Cardiac fibroblast (primary cell): ENCODE measurements at regions not wholly inside any gene's neighbourhood (a gene's known extent, or its start where the extent isn't known, plus 50 kb on each side); places are given as distances from the start of the nearest gene placed in this dataset.

Source experiments
- DNase-seq, 2 donors: peaks; one replicate each; pipeline versions ENCODE4 v3.0.0 to v3.0.0-alpha.2; 2010; ENCODE audit warnings: low read depth in 2 of 2
- H3K4me3 ChIP-seq, 2 donors: replicated peaks in 1 of 2; 1 replicate in 1 of 2; 2 replicates in 1 of 2; pipeline ENCODE4 v1.5.1; 2011; ENCODE audit warnings: low read depth in 2 of 2, low read length in 2 of 2, mild to moderate bottlenecking in 2 of 2, moderate library complexity in 1 of 2
- CTCF ChIP-seq: IDR thresholded peaks from one replicate; pipeline ENCODE4 v1.5.1; 2011; ENCODE audit warnings: low read depth, mild to moderate bottlenecking, low read length, inconsistent platforms

GRCh38 chr15:46921891-46922290 lies 795.4 kb upstream of the SEMA6D start:
- TF ChIP-seq CTCF: no peak
- H3K4me3 ChIP-seq: no peak overlapping the region
- DNase-seq: no peak

- H3K4me3 ChIP-seq: no peak overlapping the region
- TF ChIP-seq CTCF: no peak
- DNase-seq: no peak
Measured at GRCh38 chr15:46930426-46930825, 786.9 kb upstream of the SEMA6D start.

GRCh38 chr15:46933332-46933731 lies 784.0 kb upstream of the SEMA6D start:
- TF ChIP-seq CTCF: no peak
- no peak for DNase-seq

GRCh38 chr15:46934851-46935250 lies 782.5 kb upstream of the SEMA6D start:
- no peak for TF ChIP-seq CTCF
- H3K4me3 ChIP-seq: no peak overlapping the region
- no peak for DNase-seq

More at GRCh38 chr15:46933332-46933731, 784.0 kb upstream of the SEMA6D start:
- no peak overlapping the region for H3K4me3 ChIP-seq

- DNase-seq: no peak
- TF ChIP-seq CTCF: no peak
- no peak overlapping the region for H3K4me3 ChIP-seq
Measured at GRCh38 chr15:46938169-46938568, 779.1 kb upstream of the SEMA6D start.

- DNase-seq: no peak
- TF ChIP-seq CTCF: no peak
- H3K4me3 ChIP-seq: no peak overlapping the region
Measured at GRCh38 chr15:46941241-46941640, 776.1 kb upstream of the SEMA6D start.

GRCh38 chr15:46946953-46947352 lies 770.4 kb upstream of the SEMA6D start:
- no peak for DNase-seq
- no peak for TF ChIP-seq CTCF

More at GRCh38 chr15:46946953-46947352, 770.4 kb upstream of the SEMA6D start:
- no peak overlapping the region for H3K4me3 ChIP-seq
